ENCODE measurements at regions not wholly inside any gene's neighbourhood (a gene's known extent, or its start where the extent isn't known, plus 50 kb on each side); places are given as distances from the start of the nearest gene placed in this dataset.

DNA sequence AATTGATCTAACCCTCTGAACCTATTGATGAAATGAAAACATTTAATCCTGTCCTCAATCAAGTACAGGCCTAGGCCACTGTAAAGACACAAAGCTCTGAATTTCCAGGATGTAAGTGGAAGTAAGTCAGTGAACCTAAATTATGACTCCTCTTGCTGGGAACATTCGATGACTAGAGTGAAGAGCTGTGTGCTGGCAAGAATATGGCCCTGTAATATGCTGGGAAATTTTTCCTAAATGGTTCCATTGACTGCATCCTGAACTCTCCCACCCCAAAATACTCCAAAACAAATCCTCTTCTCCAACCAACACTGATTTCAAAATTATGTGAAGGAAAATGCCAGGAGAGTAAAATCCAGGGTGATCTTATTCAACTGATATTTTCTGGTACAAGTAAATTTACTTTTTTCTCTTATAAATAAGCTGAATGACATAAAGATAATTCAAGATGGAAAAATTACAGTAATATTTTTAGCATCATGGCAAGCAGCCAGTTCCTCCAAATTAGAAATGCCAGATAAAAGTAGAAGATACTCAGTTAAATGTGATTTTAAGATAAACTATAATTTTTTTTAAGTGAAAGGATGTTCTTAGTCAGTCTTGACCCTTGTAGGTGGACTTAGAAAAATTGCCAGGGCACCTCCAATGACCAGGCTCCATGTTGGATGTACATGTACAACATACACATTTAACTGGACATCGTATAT is 269.4 kb downstream of the PTGER3 start:
- TF ChIP-seq FOXM1 (IDR thresholded peaks at IDR 0.05; ENCODE audit: borderline replicate concordance, low read depth), result no peak
- no peak for TF ChIP-seq CEBPB (IDR thresholded peaks at IDR 0.05)
- no peak for TF ChIP-seq NFIC (IDR thresholded peaks at IDR 0.05)
- TF ChIP-seq EP300 (IDR thresholded peaks at IDR 0.05; ENCODE audit: borderline replicate concordance), result no peak
- no peak for TF ChIP-seq EGR1 (IDR thresholded peaks at IDR 0.05)
- no peak for TF ChIP-seq RAD21 (IDR thresholded peaks at IDR 0.05; ENCODE audit: low read depth)
